Stomach (tissue), 8 donors: ENCODE measurements at regions not wholly inside any gene's neighbourhood (a gene's known extent, or its start where the extent isn't known, plus 50 kb on each side); places are given as distances from the start of the nearest gene placed in this dataset.
A peak's percentile ranks its signal among the peaks of the same experiment; 100 is the strongest.

ENCODE experiments used
- DNase-seq, 2 donors: peaks; one replicate each; pipeline versions ENCODE4 v3.0.0 to v3.0.0-alpha.2; 2013 to 2019
- H3K27ac ChIP-seq, 5 donors: fragments of 200-600 bp in 4 of 5; sonication (generic) in 4 of 5; one replicate each; pipeline ENCODE4 v1.5.1; 2013 to 2019; ENCODE audit warnings: mild to moderate bottlenecking in 1 of 5, moderate library complexity in 1 of 5
- H3K27me3 ChIP-seq, 3 donors: fragments of 200-600 bp; sonication (generic); one replicate each; pipeline ENCODE4 v1.5.1; 2017 to 2019; ENCODE audit warnings: mixed run types in 1 of 3
- H3K36me3 ChIP-seq, 4 donors: fragments of 200-600 bp; sonication (generic); 1 replicate in 3 of 4; 2 replicates in 1 of 4; pipeline ENCODE4 v1.5.1; 2016 to 2019
- H3K4me1 ChIP-seq, 4 donors: fragments of 200-600 bp; sonication (generic); one replicate each; pipeline ENCODE4 v1.5.1; 2016 to 2019
- H3K4me3 ChIP-seq, 4 donors: fragments of 200-600 bp; sonication (generic) in 3 of 4; one replicate each; pipeline ENCODE4 v1.5.1; 2016 to 2019; ENCODE audit warnings: mild to moderate bottlenecking in 1 of 4
- H3K9me3 ChIP-seq, 4 donors: fragments of 200-600 bp; sonication (generic); one replicate each; pipeline ENCODE4 v1.5.1; 2016 to 2019
- CTCF ChIP-seq, 7 experiments: fragments of 450-650 bp in 4 of 7; fragments of 200-600 bp in 3 of 7; sonication (generic) in 3 of 7; IDR thresholded peaks; one replicate each; pipeline ENCODE4 v1.5.1; 2016 to 2019; ENCODE audit warnings: antibody characterized with exemption in 7 of 7, control low read depth in 2 of 7, mild to moderate bottlenecking in 1 of 7
- EP300 ChIP-seq: sonication (generic); formaldehyde crosslinking; IDR thresholded peaks from one replicate; pipeline ENCODE4 v1.6.1; 2017; ENCODE audit warnings: antibody characterized with exemption
- POLR2A ChIP-seq, 4 donors: fragments of 450-650 bp; IDR thresholded peaks; one replicate each; pipeline ENCODE4 v1.6.1; 2016; ENCODE audit warnings: antibody characterized with exemption in 4 of 4, control low read depth in 2 of 4, mild to moderate bottlenecking in 1 of 4, moderate library complexity in 1 of 4
- POLR2AphosphoS5 ChIP-seq, 3 donors: sonication (generic); formaldehyde crosslinking; IDR thresholded peaks; one replicate each; pipeline ENCODE4 v1.6.1; 2016; ENCODE audit warnings: antibody characterized with exemption in 3 of 3
- WGBS, 5 donors: extraction: QIAGEN DNeasy Blood & Tissue Kit in 3 of 5; methylation state at CpG; one replicate each; pipeline versions ENCODE4 v1.1.5 to v1.1.7; 2013 to 2018; 5-methylcytosine and 5-hydroxymethylcytosine counted together
- intact Hi-C: fragments of 100-400 bp; cut with DNase I; formaldehyde crosslinking; loops from one replicate; pipeline ENCODE4 v1.15.1; 2023; ENCODE audit warnings: low total_unique reads
- donor health status: healthy with polysubstance abuse.
- donor health status: Bipolar disorder and iron deficiency.
- donor health status: healthy.

- Histone ChIP-seq H3K27me3 (no peaks in the 10 kb centered on the region), H3K9me3 (no peaks in the 10 kb centered on the region), H3K4me1 (peaks cover 0 to 17% (median 0%) of the 10 kb centered on the region in 4 donors), H3K36me3 (no peaks in the 10 kb centered on the region), H3K27ac (no peak overlapping the region), H3K4me3 (no peak overlapping the region)
- peak in 1 of 2 donors; percentile 79 for DNase-seq
- 22 to 43% (median 37%) methylated on average over 1 of the region's 1 CpG for WGBS, 5 donors
- TF ChIP-seq POLR2AphosphoS5 (IDR thresholded peaks at IDR 0.05) = peak in 1 of 3 donors; percentile 37
- no peak for TF ChIP-seq CTCF (IDR thresholded peaks at IDR 0.05)
- intact Hi-C loops = no loop called here
These were observed 79.7 kb upstream of the TRIB2 start for GRCh38 chr2:12636837-12637581.

GRCh38 chr2:12637754-12638153 is 79.0 kb upstream of the TRIB2 start:
- Histone ChIP-seq H3K4me3 (no peak overlapping the region), H3K36me3 (no peaks in the 10 kb centered on the region), H3K27ac (no peak overlapping the region), H3K4me1 (peaks cover 0 to 17% (median 0%) of the 10 kb centered on the region in 4 donors), H3K27me3 (no peaks in the 10 kb centered on the region), H3K9me3 (no peaks in the 10 kb centered on the region)
- 89 to 100% (median 93%) methylated on average over 1 of the region's 1 CpG for WGBS, 5 donors
- TF ChIP-seq POLR2AphosphoS5 (IDR thresholded peaks at IDR 0.05) (no peak), POLR2A (IDR thresholded peaks at IDR 0.05) (no peak), EP300 (no peak), CTCF (IDR thresholded peaks at IDR 0.05) (no peak)
- intact Hi-C loops = no loop called here
- no peak for DNase-seq

GRCh38 chr2:12641441-12641840 is 75.3 kb upstream of the TRIB2 start:
- intact Hi-C loops = no loop called here
- no peak for TF ChIP-seq POLR2AphosphoS5 (IDR thresholded peaks at IDR 0.05)
- TF ChIP-seq POLR2A (IDR thresholded peaks at IDR 0.05) = no peak

GRCh38 chr2:12642332-12642731 is 74.4 kb upstream of the TRIB2 start:
- no peak for DNase-seq
- no peaks in the 10 kb centered on the region for H3K36me3 ChIP-seq
- no peak overlapping the region for H3K27ac ChIP-seq
- no peak overlapping the region for H3K4me3 ChIP-seq
- intact Hi-C loops = no loop called here
- H3K9me3 ChIP-seq = peaks cover 0 to 6% (median 0%) of the 10 kb centered on the region in 4 donors
- no peaks in the 10 kb centered on the region for H3K27me3 ChIP-seq
- 67 to 76% (median 69%) methylated on average over 7 of the region's 7 CpGs for WGBS, 5 donors
- peaks cover 0 to 4% (median 0%) of the 10 kb centered on the region in 4 donors for H3K4me1 ChIP-seq
- no peak for TF ChIP-seq POLR2A (IDR thresholded peaks at IDR 0.05)
- TF ChIP-seq EP300 = no peak
- no peak for TF ChIP-seq CTCF (IDR thresholded peaks at IDR 0.05)
- TF ChIP-seq POLR2AphosphoS5 (IDR thresholded peaks at IDR 0.05) = no peak

More at GRCh38 chr2:12641441-12641840, 75.3 kb upstream of the TRIB2 start:
- no peak overlapping the region for H3K27ac ChIP-seq
- WGBS, 5 donors = 73 to 82% (median 75%) methylated on average over 1 of the region's 1 CpG
- H3K9me3 ChIP-seq = peaks cover 0 to 3% (median 0%) of the 10 kb centered on the region in 4 donors
- no peaks in the 10 kb centered on the region for H3K27me3 ChIP-seq
- DNase-seq = no peak
- H3K36me3 ChIP-seq = no peaks in the 10 kb centered on the region
- H3K4me1 ChIP-seq = peaks cover 0 to 13% (median 0%) of the 10 kb centered on the region in 4 donors
- no peak overlapping the region for H3K4me3 ChIP-seq

GRCh38 chr2:12642859-12643258 is 73.9 kb upstream of the TRIB2 start:
- 78 to 87% (median 83%) methylated on average over 5 of the region's 5 CpGs for WGBS, 5 donors
- peaks cover 0 to 3% (median 0%) of the 10 kb centered on the region in 4 donors for H3K4me1 ChIP-seq
- H3K4me3 ChIP-seq = no peak overlapping the region
- H3K27ac ChIP-seq = no peak overlapping the region
- TF ChIP-seq CTCF (IDR thresholded peaks at IDR 0.05) = no peak
- no peak for TF ChIP-seq POLR2A (IDR thresholded peaks at IDR 0.05)
- TF ChIP-seq EP300 = no peak
- TF ChIP-seq POLR2AphosphoS5 (IDR thresholded peaks at IDR 0.05) = no peak
- intact Hi-C loops = no loop called here
- no peaks in the 10 kb centered on the region for H3K27me3 ChIP-seq
- no peaks in the 10 kb centered on the region for H3K36me3 ChIP-seq
- no peak for DNase-seq
- H3K9me3 ChIP-seq = peaks cover 0 to 6% (median 0%) of the 10 kb centered on the region in 4 donors
